ENCODE measurements at regions not wholly inside any gene's neighbourhood (a gene's known extent, or its start where the extent isn't known, plus 50 kb on each side); places are given as distances from the start of the nearest gene placed in this dataset.

GRCh38 chr15:87793725-87794124 is 462.8 kb downstream of the NTRK3 start:
- TF ChIP-seq, protein P1, sequence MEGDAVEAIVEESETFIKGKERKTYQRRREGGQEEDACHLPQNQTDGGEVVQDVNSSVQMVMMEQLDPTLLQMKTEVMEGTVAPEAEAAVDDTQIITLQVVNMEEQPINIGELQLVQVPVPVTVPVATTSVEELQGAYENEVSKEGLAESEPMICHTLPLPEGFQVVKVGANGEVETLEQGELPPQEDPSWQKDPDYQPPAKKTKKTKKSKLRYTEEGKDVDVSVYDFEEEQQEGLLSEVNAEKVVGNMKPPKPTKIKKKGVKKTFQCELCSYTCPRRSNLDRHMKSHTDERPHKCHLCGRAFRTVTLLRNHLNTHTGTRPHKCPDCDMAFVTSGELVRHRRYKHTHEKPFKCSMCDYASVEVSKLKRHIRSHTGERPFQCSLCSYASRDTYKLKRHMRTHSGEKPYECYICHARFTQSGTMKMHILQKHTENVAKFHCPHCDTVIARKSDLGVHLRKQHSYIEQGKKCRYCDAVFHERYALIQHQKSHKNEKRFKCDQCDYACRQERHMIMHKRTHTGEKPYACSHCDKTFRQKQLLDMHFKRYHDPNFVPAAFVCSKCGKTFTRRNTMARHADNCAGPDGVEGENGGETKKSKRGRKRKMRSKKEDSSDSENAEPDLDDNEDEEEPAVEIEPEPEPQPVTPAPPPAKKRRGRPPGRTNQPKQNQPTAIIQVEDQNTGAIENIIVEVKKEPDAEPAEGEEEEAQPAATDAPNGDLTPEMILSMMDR (conservative IDR thresholded peaks at IDR 0.05; ENCODE audit: low read length), result no peak
- TF ChIP-seq EZH2phosphoT487 (IDR thresholded peaks at IDR 0.05; ENCODE audit: borderline replicate concordance, low read depth, low read length), result no peak

Data from OCI-LY7 (cell line).